GM21717 (cell line): ENCODE measurements at regions not wholly inside any gene's neighbourhood (a gene's known extent, or its start where the extent isn't known, plus 50 kb on each side); places are given as distances from the start of the nearest gene placed in this dataset.
A peak's percentile ranks its signal among the peaks of the same experiment; 100 is the strongest.
"Not testable (repeated sequence)": the region's sequence is repeated elsewhere in the genome, so short reads cannot be mapped to it uniquely, and the experiment has no call there.

ENCODE experiments used
- ATAC-seq: cut with Tn5 transposase; IDR thresholded peaks from one replicate; pipeline ENCODE4 v1.9.1; 2021; ENCODE audit warnings: mild to moderate bottlenecking, moderate library complexity; ENCODE audit not compliant: unreplicated experiment

- no peak for ATAC-seq
Measured at GRCh38 chrX:10676235-10676957, 56.0 kb upstream of the MID1 start.

- no peak for ATAC-seq
Measured at GRCh38 chrX:10677490-10677889, 57.1 kb upstream of the MID1 start.

- no peak for ATAC-seq
Measured at GRCh38 chrX:10679387-10679786, 59.0 kb upstream of the MID1 start.

- ATAC-seq, result no peak
Measured at GRCh38 chrX:10681167-10681566, 60.8 kb upstream of the MID1 start.

GRCh38 chrX:10683631-10684030 is 63.2 kb upstream of the MID1 start:
- not testable (repeated sequence) for ATAC-seq

GRCh38 chrX:10685923-10686595 is 65.7 kb upstream of the MID1 start:
- ATAC-seq, result no peak

- ATAC-seq, result not testable (repeated sequence)
Measured at GRCh38 chrX:10691751-10692150, 71.4 kb upstream of the MID1 start.

- ATAC-seq, result no peak
Measured at GRCh38 chrX:10697616-10698317, 77.4 kb upstream of the MID1 start.

- no peak for ATAC-seq
Measured at GRCh38 chrX:10698318-10698640, 77.9 kb upstream of the MID1 start.

- no peak for ATAC-seq
Measured at GRCh38 chrX:10702031-10702430, 81.6 kb upstream of the MID1 start.

- ATAC-seq, result not testable (repeated sequence)
Measured at GRCh38 chrX:10706342-10706741, 86.0 kb upstream of the MID1 start.

- no peak for ATAC-seq
Measured at GRCh38 chrX:10707773-10708172, 87.4 kb upstream of the MID1 start.

- ATAC-seq, result no peak
Measured at GRCh38 chrX:10709276-10709675, 88.9 kb upstream of the MID1 start.

- ATAC-seq, result no peak
Measured at GRCh38 chrX:10714531-10714930, 94.1 kb upstream of the MID1 start.

- ATAC-seq, result peak; percentile 73
Measured at GRCh38 chrX:10722851-10723250, 102.5 kb upstream of the MID1 start.

- ATAC-seq, result no peak
Measured at GRCh38 chrX:10725071-10725470, 104.7 kb upstream of the MID1 start.

- ATAC-seq, result no peak
Measured at GRCh38 chrX:10726647-10727046, 106.3 kb upstream of the MID1 start.

GRCh38 chrX:10728806-10729389 is 108.5 kb upstream of the MID1 start:
- no peak for ATAC-seq

- ATAC-seq, result no peak
Measured at GRCh38 chrX:10739426-10739825, 119.0 kb upstream of the MID1 start.

GRCh38 chrX:10741003-10741402 is 120.6 kb upstream of the MID1 start:
- ATAC-seq, result no peak

GRCh38 chrX:10741550-10741949 is 121.2 kb upstream of the MID1 start:
- no peak for ATAC-seq

GRCh38 chrX:10743476-10743875 is 123.1 kb upstream of the MID1 start:
- no peak for ATAC-seq
